ENCODE measurements at regions not wholly inside any gene's neighbourhood (a gene's known extent, or its start where the extent isn't known, plus 50 kb on each side); places are given as distances from the start of the nearest gene placed in this dataset.

DNA sequence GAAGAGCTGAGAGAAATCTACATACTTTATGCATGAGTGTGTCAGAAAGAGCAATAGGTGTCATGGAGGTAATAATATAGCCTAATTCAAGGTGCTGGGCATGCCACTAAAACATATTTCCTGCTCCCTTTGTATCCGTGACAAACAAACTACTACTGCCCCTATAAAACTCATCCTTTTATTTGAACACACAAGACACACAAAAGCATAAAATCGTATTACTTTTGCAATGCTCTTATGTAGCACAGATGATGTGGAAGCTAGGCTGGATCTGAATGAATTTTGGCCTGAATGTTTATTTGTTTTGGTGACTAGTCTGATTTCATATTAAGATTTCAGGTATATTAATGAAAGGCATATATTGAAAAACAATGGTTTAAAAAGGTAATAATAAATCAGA lies 239.3 kb upstream of the NEGR1 start:
- H3K9me3 ChIP-seq = no peaks in the 10 kb centered on the region

DNA sequence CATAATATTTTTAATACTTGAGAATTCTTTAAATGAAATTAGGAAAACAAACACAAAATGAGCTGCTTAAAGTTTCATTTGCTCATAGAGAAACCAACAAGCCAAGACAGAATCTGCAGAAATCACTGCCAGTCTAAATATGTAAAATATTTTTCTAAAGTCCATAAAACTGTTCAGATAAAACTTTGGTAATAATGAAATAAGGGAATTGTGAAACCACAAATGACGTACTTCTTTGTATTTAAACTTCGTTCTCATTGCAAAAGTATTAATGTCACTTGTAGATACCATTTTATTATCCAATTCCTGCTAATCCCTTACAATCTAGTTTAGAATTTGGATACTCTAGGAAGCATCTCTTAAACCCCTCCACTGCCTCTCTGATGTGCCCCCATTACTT lies 234.5 kb upstream of the NEGR1 start:
- TF ChIP-seq, protein P1, sequence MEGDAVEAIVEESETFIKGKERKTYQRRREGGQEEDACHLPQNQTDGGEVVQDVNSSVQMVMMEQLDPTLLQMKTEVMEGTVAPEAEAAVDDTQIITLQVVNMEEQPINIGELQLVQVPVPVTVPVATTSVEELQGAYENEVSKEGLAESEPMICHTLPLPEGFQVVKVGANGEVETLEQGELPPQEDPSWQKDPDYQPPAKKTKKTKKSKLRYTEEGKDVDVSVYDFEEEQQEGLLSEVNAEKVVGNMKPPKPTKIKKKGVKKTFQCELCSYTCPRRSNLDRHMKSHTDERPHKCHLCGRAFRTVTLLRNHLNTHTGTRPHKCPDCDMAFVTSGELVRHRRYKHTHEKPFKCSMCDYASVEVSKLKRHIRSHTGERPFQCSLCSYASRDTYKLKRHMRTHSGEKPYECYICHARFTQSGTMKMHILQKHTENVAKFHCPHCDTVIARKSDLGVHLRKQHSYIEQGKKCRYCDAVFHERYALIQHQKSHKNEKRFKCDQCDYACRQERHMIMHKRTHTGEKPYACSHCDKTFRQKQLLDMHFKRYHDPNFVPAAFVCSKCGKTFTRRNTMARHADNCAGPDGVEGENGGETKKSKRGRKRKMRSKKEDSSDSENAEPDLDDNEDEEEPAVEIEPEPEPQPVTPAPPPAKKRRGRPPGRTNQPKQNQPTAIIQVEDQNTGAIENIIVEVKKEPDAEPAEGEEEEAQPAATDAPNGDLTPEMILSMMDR (IDR thresholded peaks at IDR 0.05; ENCODE audit: insufficient read depth in 1 of 2, low read depth in 1 of 2, low read length in 1 of 2, severe bottlenecking in 1 of 2, unreplicated experiment in 1 of 2) = no peak
- Histone ChIP-seq H3K4me3 (ENCODE audit: low read depth, low read length) (no peak overlapping the region), H3K36me3 (ENCODE audit: control insufficient read depth, insufficient read depth, low read length) (no peaks in the 10 kb centered on the region), H3K27me3 (replicated peaks; ENCODE audit: control insufficient read depth, insufficient read depth, low read length) (no peaks in the 10 kb centered on the region), H3K4me1 (no peaks in the 10 kb centered on the region), H3K9me3 (no peaks in the 10 kb centered on the region)
- no peak for DNase-seq
- intact Hi-C loops (cut with micrococcal nuclease; ENCODE audit: unreplicated experiment) = no loop called here
- no TSS peak for BruUV-seq (replicated peaks)
- H3K27ac Mint-ChIP-seq (ENCODE audit: unreplicated experiment) = no peak overlapping the region
- H3K27me3 Mint-ChIP-seq (ENCODE audit: insufficient read depth, unreplicated experiment) = no peaks in the 10 kb centered on the region
- H3K4me1 Mint-ChIP-seq (ENCODE audit: low read depth, unreplicated experiment) = no peaks in the 10 kb centered on the region
- ChIA-PET POLR2A (no interaction called here), CTCF (no interaction called here)
- no peaks in the 10 kb centered on the region for H3K9me3 Mint-ChIP-seq (ENCODE audit: unreplicated experiment)
- H3K36me3 Mint-ChIP-seq (ENCODE audit: insufficient read depth, unreplicated experiment) = no peaks in the 10 kb centered on the region
- no peak overlapping the region for H3K4me3 Mint-ChIP-seq (ENCODE audit: unreplicated experiment)

More for the DNA sequence above, 239.3 kb upstream of the NEGR1 start:
- H3K9me3 Mint-ChIP-seq (ENCODE audit: unreplicated experiment) = no peaks in the 10 kb centered on the region
- no peak overlapping the region for H3K4me3 ChIP-seq (ENCODE audit: low read depth, low read length)
- no peak for DNase-seq
- intact Hi-C loops (cut with micrococcal nuclease; ENCODE audit: unreplicated experiment) = no loop called here
- H3K4me3 Mint-ChIP-seq (ENCODE audit: unreplicated experiment) = no peak overlapping the region
- no peaks in the 10 kb centered on the region for H3K4me1 Mint-ChIP-seq (ENCODE audit: low read depth, unreplicated experiment)
- H3K36me3 ChIP-seq (ENCODE audit: control insufficient read depth, insufficient read depth, low read length) = no peaks in the 10 kb centered on the region
- no peaks in the 10 kb centered on the region for H3K27me3 Mint-ChIP-seq (ENCODE audit: insufficient read depth, unreplicated experiment)
- TF ChIP-seq, protein P1 (IDR thresholded peaks at IDR 0.05; ENCODE audit: insufficient read depth in 1 of 2, low read depth in 1 of 2, low read length in 1 of 2, severe bottlenecking in 1 of 2, unreplicated experiment in 1 of 2) = no peak
- ChIA-PET POLR2A (no interaction called here), CTCF (no interaction called here)
- H3K4me1 ChIP-seq = no peaks in the 10 kb centered on the region
- no peaks in the 10 kb centered on the region for H3K36me3 Mint-ChIP-seq (ENCODE audit: insufficient read depth, unreplicated experiment)
- no peak overlapping the region for H3K27ac Mint-ChIP-seq (ENCODE audit: unreplicated experiment)
- H3K27me3 ChIP-seq (replicated peaks; ENCODE audit: control insufficient read depth, insufficient read depth, low read length) = no peaks in the 10 kb centered on the region
- BruUV-seq (replicated peaks) = no TSS peak

DNA sequence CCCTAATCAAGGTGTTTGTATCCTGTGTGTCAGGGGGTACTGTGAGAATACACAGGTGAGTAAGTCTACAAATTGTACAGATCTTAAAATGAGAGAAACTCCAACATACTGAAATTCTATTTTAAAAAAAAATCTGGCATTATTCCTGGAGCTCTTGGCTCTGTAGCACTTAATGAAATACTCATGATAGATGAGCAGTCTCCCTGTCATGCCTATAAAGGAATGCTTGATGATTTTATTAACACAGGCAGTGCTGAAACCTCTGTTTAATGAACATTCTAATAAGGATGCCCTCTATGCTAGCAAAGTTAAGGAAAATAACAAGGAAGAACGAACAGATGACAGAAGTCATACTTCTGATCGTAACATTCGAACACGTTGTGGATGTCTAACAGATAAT lies 233.9 kb upstream of the NEGR1 start:
- Mint-ChIP-seq H3K4me1 (ENCODE audit: low read depth, unreplicated experiment) (no peaks in the 10 kb centered on the region), H3K9me3 (ENCODE audit: unreplicated experiment) (no peaks in the 10 kb centered on the region), H3K27me3 (ENCODE audit: insufficient read depth, unreplicated experiment) (no peaks in the 10 kb centered on the region), H3K36me3 (ENCODE audit: insufficient read depth, unreplicated experiment) (no peaks in the 10 kb centered on the region), H3K27ac (ENCODE audit: unreplicated experiment) (no peak overlapping the region), H3K4me3 (ENCODE audit: unreplicated experiment) (no peak overlapping the region)
- DNase-seq = no peak
- CTCF ChIA-PET = no interaction called here
- Histone ChIP-seq H3K9me3 (no peaks in the 10 kb centered on the region), H3K36me3 (ENCODE audit: control insufficient read depth, insufficient read depth, low read length) (no peaks in the 10 kb centered on the region), H3K27me3 (replicated peaks; ENCODE audit: control insufficient read depth, insufficient read depth, low read length) (no peaks in the 10 kb centered on the region), H3K4me1 (no peaks in the 10 kb centered on the region), H3K4me3 (ENCODE audit: low read depth, low read length) (no peak overlapping the region)
- TF ChIP-seq, protein P1 (IDR thresholded peaks at IDR 0.05; ENCODE audit: insufficient read depth in 1 of 2, low read depth in 1 of 2, low read length in 1 of 2, severe bottlenecking in 1 of 2, unreplicated experiment in 1 of 2) = no peak
- intact Hi-C loops (cut with micrococcal nuclease; ENCODE audit: unreplicated experiment) = no loop called here
- no TSS peak for BruUV-seq (replicated peaks)
- POLR2A ChIA-PET = no interaction called here
